ENCODE measurements at regions not wholly inside any gene's neighbourhood (a gene's known extent, or its start where the extent isn't known, plus 50 kb on each side); places are given as distances from the start of the nearest gene placed in this dataset.

DNA sequence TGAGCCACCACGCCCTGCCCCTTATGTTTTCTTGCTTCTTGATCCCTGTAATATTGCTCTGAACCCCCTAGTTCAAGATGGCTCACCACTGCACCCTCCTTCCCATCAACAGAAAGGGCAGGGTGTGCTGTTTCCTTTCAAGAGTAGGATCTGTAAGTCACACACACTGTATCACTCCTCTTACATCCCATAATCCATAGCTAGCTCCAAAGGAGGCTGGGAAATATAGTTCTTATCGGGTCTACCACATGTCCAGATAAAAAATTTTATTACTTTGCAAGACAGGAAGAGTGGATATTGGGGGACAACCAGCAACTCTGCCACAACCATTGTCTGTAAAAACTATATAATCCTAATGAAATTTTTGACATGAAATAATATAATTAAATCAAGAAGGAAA, 79.6 kb downstream of the C9orf50 start:
- TF ChIP-seq, protein P1, sequence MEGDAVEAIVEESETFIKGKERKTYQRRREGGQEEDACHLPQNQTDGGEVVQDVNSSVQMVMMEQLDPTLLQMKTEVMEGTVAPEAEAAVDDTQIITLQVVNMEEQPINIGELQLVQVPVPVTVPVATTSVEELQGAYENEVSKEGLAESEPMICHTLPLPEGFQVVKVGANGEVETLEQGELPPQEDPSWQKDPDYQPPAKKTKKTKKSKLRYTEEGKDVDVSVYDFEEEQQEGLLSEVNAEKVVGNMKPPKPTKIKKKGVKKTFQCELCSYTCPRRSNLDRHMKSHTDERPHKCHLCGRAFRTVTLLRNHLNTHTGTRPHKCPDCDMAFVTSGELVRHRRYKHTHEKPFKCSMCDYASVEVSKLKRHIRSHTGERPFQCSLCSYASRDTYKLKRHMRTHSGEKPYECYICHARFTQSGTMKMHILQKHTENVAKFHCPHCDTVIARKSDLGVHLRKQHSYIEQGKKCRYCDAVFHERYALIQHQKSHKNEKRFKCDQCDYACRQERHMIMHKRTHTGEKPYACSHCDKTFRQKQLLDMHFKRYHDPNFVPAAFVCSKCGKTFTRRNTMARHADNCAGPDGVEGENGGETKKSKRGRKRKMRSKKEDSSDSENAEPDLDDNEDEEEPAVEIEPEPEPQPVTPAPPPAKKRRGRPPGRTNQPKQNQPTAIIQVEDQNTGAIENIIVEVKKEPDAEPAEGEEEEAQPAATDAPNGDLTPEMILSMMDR (IDR thresholded peaks at IDR 0.05): no peak
- no peak for TF ChIP-seq POLR2A (IDR thresholded peaks at IDR 0.05)
